GM21723 (cell line): ENCODE measurements at regions not wholly inside any gene's neighbourhood (a gene's known extent, or its start where the extent isn't known, plus 50 kb on each side); places are given as distances from the start of the nearest gene placed in this dataset.
A peak's percentile ranks its signal among the peaks of the same experiment; 100 is the strongest.

Experiments used
- ATAC-seq: cut with Tn5 transposase; IDR thresholded peaks from one replicate; pipeline ENCODE4 v1.9.1; 2021; ENCODE audit warnings: mild to moderate bottlenecking, moderate library complexity; ENCODE audit not compliant: unreplicated experiment

DNA sequence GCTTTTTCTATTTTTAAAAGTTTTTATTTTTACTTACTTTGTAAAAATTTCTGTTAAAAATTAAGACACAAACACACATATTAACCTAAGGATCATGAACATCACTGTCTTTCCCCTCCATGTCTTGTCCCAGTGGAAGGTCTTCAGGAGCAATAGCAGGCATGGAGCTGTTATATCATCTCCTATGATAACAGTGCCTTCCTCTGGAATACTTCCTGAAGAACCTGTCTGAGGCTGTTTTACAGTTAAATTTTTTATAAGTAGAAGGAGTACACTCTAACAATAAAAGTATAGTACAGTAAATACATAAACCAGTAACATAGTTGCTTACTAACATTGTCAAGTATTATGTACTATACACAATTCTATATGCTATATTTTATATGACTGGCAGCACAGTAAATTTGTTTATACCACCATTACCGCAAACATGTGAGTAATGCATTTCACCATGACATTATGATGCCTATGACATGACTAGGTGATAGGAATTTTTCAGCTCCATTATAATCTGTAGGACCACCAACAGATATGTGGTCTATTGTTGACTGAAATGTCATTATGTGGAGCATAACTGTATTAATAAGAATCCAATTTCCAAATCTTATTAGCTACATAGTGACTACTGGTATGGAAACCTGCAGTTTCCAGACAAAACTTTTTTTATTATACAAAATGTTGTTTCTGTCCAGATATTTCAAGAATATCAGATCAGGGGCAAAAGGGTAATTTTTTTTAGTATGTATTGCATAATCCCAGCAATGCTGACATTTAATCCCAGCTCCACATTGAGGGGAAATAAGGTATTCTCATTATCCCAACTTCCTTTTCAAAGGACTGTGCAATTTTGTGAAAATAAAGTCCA, 337.2 kb upstream of the SLC39A10 start:
- ATAC-seq, result no peak

DNA sequence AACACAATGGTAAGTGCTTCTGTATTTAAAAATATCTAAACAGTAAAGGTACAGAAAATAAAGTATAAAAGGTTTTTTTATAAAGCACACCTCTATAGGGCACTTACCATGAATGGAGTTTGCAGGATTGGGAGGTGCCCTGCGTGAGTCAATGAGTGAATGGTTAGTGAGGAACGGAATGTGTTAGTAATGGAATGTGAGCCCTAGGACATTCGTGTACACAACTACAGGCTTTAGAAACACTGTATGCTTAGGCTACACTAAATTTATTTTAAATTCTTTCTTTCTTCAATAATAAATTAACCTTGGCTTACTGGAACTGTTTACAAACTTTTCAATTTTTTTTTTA, 337.9 kb upstream of the SLC39A10 start:
- no peak for ATAC-seq

DNA sequence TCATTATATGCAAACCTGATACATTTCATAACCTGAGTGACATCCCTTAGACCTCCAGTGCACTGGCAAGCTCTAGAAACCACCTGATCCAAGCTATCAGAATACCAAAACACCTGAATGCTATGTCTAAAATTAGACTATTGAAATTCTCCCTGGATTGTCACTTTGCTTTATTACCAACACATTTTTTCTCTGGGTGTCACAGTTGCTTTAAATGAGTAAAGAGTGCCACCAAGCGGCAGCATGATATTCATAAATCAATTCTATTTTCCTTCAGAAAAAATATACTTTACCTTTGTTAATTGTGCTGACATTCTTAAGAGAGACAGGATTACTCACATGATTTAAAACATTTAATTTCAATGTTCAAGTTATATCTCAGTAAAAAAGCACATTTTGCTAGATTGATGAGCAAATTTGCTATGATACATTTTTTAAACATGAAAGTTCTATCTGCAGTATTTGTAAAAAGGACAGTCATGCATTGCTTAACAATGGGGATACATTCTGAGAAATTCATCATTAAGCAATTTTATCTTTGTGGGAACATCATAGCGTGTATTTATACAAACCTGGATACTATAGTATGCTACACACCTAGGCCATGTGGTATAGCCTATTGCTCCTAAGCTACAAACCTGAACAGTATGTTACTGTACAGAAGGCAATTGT, 338.4 kb upstream of the SLC39A10 start:
- ATAC-seq, result peak; percentile 49

DNA sequence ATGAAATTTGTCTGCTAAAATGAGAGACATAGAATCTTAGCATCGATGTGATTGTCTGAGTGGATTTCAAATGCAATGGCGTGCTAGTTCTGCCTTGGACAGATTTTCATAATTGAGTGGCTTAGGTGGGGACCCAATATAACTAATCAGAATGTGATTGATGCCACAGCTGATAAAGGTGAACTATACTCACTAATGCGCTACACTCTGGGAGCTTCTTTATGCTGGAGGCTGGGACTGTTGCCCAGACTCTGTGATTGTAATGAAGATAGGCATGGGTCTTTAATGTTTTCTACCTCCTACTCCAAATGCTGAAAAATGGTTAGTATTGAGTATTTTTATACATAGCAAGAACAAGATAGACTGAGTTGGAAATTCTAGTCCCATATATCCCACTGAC, 339.5 kb upstream of the SLC39A10 start:
- ATAC-seq, result no peak

DNA sequence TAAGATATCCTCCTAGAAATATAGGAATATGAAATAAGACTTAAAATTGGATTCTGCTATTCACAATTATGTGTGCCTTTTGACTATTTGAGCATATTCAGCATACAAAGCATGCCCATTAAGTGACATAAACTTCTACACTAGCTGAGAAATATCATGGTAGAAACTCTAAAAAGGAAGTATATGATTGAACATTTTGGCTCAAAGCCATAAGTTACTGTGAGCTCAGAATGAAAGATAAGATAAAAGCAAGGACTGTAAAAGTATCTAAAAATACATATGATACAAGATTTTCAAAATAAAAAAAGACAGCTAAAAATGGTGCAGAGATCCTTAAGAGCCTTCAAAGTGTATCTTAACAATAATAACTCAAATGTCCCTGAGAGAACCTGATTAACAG, 340.5 kb upstream of the SLC39A10 start:
- no peak for ATAC-seq

DNA sequence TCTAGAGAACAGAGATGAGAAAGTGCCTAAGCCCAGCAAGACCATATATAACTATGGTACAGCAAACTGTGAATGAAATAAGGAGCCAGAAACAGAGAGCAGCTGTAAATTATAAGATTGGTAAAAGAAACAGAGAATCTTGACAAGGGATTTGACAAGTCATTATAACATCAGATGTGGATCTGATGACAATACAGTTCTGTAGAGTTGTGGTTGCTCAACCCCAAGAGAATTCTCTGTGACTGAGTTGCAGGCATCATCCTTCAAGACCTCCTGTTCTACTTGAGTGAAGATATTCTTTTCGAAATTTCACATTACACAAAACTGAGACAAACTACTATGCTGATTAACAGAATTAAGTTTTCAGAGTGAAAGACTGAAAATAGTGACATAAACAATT, 343.1 kb upstream of the SLC39A10 start:
- ATAC-seq, result no peak

DNA sequence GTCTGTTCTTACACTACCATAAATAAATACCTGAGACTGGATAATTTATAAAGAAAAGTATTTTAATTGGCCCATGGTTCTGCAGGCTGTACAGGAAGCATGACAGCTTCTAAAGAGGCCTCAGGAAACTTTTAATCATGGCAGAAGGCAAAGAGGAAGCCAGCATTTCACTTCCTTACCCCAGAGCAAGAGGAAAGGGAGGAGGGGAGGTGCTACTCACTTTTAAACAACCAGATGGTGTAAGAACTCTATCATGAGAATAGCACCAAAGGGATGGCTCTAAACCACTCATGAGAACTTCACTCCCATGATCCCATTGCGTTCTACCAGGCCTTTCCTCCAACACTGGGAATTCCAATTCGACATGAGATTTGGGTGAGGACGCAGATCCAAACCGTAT, 344.4 kb upstream of the SLC39A10 start:
- ATAC-seq, result no peak

DNA sequence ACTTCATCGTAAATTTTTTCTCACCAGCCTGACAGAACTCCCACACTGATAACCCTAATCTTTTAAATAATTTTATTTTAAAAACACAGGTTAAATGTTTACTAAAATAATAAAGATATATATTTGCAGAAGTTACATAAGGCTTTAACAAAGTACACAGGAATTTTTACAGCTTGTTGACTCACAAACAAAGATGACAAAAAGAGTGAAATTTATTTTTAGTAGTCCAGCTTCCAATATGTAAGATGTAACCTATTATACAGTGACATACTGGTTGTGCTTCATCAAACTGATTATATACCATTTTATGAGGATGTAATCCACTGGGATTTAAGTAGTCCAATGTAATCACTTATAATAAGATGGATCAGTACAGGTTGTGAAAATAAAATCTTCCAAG, 348.9 kb upstream of the SLC39A10 start:
- no peak for ATAC-seq

DNA sequence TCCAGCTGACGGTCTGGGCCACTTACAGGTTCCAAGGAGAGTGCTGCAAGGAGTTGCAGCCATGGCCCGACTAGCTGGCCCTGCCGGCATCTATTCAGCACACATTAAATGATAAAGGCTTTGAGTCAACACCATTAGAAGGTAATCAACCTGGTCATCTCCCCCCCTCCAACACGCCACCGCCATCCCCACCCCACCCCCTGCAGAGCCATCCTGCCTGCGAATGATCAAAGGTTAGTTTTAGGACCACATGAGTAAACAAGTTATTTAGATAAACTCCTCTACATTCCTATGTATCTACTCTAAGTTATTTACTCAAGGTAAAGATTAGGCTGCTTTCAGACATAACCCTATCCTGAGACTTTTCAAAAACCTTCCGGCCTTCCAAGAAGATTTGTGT, 349.3 kb upstream of the SLC39A10 start:
- no peak for ATAC-seq

DNA sequence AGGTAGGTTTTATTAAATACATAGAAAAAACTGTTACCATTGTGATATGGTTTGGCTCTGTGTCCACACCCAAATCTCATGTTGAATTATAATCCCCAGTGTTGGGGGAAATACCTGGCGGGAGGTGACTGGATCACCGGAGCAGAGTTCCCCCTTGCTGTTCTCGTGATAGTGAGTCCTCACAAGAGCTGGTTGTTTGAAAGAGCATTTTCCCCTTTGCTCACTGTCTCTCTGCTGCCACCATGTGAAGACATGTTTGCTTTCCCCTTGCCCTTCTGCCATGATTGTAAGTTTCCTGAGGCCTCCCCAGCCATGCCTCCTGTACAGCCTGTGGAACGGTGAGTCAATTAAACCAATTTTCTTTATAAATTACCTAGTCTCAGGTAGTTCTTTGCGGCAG, 352.7 kb upstream of the SLC39A10 start:
- ATAC-seq, result no peak

DNA sequence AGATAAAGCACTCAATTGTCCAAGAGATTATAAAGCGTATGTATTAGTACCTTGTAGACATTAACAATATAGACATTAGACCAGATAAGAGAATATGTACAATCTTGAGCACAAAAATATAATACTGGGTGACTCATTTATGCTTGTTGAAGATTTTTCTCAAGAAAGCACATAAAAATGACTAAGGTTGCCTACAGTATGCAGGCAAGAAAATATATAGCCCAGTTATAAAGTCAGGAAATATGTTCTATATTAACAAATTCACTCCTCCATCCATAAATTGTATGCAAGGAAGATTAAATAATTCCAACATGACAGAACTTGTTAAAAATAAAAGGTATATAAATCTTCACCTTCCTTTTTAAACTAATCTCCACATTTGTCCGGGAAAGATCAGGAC, 356.4 kb upstream of the SLC39A10 start:
- ATAC-seq, result no peak

DNA sequence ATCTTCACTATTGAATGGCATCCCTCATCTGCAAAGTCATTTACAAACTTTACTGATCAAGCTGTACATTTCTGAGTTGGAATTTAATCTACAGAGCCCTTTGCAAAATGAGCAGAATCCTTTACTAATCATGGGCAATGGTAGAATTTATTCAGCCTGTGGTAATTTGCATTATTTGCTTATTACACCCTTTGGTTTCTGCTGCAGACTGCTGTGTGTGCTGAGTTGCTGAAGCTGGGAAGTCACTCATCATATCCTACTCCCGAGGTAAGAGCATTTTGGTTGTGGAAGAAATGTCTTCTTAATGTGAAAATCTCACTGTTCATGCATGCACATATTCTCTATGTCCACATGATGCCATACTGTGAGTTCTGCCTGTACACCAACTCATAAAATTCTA, 357.4 kb upstream of the SLC39A10 start:
- no peak for ATAC-seq

DNA sequence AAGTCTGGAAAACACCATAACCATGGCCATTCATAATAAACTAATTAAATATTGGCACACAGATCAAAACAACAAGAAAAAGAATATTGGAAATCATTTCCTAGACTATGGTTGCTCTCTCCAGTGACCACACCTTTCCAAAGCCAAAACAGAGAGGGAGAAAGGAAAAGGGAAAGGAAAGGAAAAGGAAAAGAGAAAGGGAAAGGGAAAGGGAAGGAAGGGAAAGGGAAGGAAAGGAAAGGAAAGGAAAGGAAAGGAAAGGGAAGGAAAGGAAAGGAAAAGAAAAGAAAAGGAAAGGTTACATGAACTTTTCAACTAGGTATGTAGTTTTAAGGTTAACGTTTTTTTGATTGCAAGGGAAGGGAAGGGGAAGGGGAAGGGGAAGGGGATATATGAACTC, 360.5 kb upstream of the SLC39A10 start:
- no peak for ATAC-seq

DNA sequence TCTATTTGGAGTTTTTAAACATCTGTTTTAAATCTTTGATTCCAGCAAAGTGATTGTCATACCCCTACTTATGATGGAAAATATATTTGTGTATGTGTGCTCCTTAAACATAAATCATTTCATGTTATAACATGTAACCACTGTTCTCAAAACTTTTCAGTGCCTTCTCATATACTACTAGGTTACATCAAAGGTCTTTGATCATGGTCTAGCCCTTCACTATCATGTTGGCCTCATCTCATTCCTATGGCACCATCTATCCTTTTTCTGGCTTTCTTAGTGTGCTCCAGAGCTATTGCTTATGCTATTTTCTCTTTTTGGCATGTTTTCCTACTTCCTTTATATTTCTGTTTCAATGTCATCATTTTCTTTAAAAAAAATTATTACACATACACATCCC, 367.9 kb upstream of the SLC39A10 start:
- no peak for ATAC-seq

DNA sequence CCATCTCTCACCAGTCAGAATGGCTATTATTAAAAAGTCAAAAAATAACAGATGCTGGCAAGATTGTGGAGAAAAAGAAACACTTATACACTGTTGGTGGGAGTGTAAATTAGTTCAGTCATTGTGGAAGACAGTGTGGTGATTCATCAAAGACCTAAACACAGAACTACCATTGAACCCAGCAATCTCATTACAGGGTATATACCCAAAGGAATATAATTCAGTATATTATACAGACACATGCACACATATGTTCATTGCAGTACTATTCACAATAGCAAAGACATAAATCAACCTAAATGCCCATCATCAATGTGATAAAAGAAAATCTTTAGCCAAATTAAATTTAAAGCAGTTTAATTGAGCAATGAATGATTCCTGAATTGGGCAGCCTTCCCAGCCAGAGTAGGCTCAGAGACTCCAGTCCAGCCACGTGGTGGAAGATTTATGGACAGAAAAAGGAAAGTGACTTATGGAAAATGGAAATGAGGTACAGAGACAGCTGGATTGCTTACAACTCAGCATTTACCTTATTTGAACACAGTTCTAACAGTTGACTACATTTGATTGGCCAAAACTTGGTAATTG, 377.1 kb upstream of the SLC39A10 start:
- ATAC-seq, result no peak

DNA sequence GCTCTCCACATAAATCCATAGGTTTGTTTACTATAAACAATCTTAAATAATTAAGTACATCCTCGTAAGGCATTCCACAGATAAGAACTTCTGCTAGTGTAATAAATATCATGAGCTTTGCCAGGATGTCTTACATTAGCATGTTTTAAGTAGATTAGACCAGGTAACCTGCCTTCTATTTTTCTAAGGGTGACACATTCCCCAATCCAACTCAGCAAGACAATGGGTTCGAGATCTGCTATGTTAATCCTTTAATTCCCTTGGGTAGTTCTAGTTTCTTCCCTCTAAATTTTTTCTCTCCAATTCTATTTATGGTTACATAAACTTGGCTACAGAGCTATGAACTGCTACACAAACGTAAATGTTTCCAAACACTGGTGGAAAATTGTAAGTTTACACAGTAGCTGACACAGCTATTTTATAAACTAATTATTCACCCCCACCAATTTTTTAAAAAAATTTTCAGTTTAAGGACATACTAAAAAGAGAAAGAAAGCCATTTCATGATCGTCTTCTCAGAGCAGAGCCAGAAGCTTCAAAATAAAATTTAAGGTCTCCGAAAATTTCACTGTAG, 386.5 kb upstream of the SLC39A10 start:
- no peak for ATAC-seq

DNA sequence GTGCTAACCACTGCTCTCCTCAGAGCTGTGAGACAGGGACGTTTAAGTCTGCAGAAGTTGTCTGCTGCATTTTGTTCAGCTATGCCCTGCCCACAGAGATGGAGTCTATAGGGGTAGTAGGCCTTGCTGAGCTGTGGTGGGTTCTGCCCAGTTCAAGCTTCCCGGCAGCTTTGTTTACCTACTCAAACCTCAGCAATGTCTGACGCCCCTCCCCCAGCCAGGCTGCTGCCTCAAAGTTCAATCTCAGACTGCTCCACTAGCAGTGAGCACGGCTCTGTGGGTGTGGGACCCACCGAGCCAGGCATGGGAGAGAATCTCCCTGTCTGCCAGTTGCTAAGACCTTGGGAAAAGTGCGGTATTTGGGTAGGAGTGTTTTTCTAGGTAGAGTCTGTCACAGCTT, 387.8 kb upstream of the SLC39A10 start:
- ATAC-seq, result no peak

DNA sequence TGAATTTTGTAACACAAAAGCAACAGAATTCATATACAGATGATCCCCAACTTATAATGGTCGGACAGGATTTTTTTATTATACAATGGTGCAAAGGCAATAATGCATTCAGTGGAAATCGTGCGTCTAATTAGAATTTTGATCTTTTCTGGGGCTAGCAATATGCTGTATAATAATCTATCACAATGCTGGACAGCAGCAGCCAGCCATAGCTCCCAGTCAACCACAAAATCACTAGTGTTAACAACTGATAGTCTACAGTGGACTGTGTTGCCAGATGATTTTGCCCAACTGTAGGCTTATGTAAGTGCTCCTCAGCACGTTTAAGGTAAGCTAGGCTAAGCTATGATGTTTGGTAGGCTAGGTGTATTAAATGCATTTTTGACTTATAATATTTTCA, 399.0 kb upstream of the SLC39A10 start:
- no peak for ATAC-seq

DNA sequence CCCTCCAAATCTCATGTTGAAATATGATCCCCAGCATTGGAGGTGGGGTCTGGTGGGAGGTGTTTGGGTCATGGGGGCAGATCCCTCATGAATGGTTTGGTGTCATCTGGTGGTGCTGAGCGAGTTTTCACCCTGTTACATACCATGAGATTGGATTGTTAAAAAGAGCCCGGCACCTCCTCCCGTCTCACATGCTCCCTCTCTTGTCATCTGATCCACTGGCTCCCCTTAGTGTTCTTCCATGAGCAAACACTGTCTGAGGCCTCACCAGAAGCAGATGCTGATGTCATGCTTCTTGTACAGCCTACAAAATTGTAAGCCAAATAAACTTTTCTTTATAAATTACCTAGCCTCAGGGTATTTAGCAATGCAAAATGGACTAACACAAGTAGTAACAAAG, 405.0 kb upstream of the SLC39A10 start:
- ATAC-seq, result no peak

DNA sequence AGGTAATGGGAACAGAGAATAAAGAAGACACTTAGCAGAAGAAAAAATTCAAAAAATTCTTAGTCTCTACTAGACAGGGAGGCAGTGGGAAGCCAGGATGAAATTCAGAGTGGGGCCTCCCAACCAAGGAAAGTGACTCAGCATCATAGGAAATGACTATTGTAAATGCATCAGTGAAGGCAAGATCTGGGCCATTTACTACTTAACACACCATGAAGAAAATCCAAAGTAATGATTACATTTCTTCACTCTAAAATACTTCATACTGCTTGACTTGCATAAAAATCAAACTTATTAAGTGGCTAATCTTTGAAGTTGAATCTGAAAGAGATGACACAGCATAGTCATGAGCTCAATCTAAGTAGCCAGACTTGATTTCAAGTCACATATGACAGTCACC, 405.8 kb upstream of the SLC39A10 start:
- no peak for ATAC-seq

DNA sequence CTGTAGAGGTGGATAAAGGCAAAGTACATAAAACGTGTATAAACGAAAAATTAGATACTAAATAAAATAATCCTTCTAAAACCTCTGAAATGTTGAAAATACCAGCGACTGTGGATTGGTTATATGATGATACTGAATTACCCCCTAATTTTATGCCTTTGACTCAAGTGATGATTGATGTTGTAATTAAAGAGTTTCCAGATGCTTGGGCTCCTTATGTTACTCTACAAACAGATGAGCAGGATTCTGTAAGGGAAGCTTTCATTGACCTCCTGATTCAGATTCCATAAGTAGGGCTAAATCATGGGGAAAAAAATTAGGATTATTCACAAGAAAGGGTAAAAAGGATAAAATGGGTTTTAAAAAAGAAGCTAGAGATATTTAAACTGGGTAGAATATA, 418.2 kb upstream of the SLC39A10 start:
- no peak for ATAC-seq

DNA sequence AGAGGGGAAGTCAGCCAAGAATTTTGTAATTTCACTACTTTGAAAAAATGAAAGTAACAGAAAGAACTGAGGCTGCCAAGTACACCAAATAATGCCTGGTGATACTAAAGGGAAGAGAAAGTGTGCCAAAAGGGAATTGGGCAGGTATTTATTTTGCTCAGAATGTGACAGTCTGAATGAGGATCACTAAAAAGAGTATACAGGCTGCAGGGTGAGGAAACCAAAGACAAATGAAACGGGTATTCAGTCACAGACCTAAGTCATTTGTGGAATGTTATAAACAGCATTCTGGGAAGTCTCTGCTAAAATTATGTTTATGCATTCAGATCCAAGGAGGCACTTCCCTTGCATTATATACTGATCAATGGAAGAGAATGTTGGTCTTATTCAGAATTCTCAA, 418.6 kb upstream of the SLC39A10 start:
- no peak for ATAC-seq
